A673 (cell line): ENCODE measurements at regions not wholly inside any gene's neighbourhood (a gene's known extent, or its start where the extent isn't known, plus 50 kb on each side); places are given as distances from the start of the nearest gene placed in this dataset.

ENCODE experiments used
- BruUV-seq: library from RNA; stranded (reverse); fragments of 400-500 nt; replicated peaks from 2 replicates; lab custom pipeline; 2021; lab: Mats Ljungman, UMichigan
- CTCF ChIA-PET: fragments of 300-600 bp; sonication (Branson Sonifier 250); formaldehyde crosslinking; loops from one replicate; lab custom pipeline; 2022; ENCODE audit warnings: antibody characterized with exemption; lab: Charles Lee
- POLR2A ChIA-PET: fragments of 300-600 bp; sonication (Branson Sonifier 250); formaldehyde crosslinking; loops from one replicate; lab custom pipeline; 2022; ENCODE audit warnings: antibody characterized with exemption; ENCODE audit not compliant: low non-redundant PET; lab: Charles Lee
- DNase-seq: peaks from one replicate; pipeline ENCODE4 v3.0.0-alpha.2; 2015; ENCODE audit warnings: low spot score
- H3K27ac ChIP-seq: fragments of 200-600 bp; sonication (generic); 2 replicates; pipeline ENCODE4 v1.5.1; 2016; ENCODE audit warnings: mixed run types, low read depth, mild to moderate bottlenecking, mixed read lengths, antibody characterized with exemption, low read length; ENCODE audit not compliant: poor library complexity, severe bottlenecking
- H3K27me3 ChIP-seq: fragments of 200-600 bp; sonication (generic); replicated peaks from 2 replicates; pipeline ENCODE4 v1.6.1; 2017; ENCODE audit warnings: mixed run types, low read depth, mild to moderate bottlenecking, mixed read lengths, antibody characterized with exemption, low read length; ENCODE audit not compliant: insufficient read depth, poor library complexity
- H3K36me3 ChIP-seq: fragments of 200-600 bp; sonication (generic); 2 replicates; pipeline ENCODE4 v1.6.1; 2016; ENCODE audit warnings: mixed run types, mild to moderate bottlenecking, mixed read lengths, antibody characterized with exemption, low read length; ENCODE audit not compliant: insufficient read depth, poor library complexity, severe bottlenecking
- H3K4me1 ChIP-seq: fragments of 200-600 bp; sonication (generic); 2 replicates; pipeline ENCODE4 v1.6.1; 2017; ENCODE audit warnings: mixed run types, mild to moderate bottlenecking, mixed read lengths, antibody characterized with exemption, low read length; ENCODE audit not compliant: insufficient read depth, poor library complexity, severe bottlenecking
- H3K4me3 ChIP-seq: fragments of 200-600 bp; sonication (generic); 2 replicates; pipeline ENCODE4 v1.5.1; 2016; ENCODE audit warnings: low read depth, mixed run types, mild to moderate bottlenecking, mixed read lengths, low read length; ENCODE audit not compliant: poor library complexity, severe bottlenecking
- H3K9me3 ChIP-seq: fragments of 200-600 bp; sonication (generic); 2 replicates; pipeline ENCODE4 v1.6.1; 2016; ENCODE audit warnings: mixed run types, low read depth, mild to moderate bottlenecking, mixed read lengths, antibody characterized with exemption, low read length; ENCODE audit not compliant: poor library complexity, severe bottlenecking
- EZH2 ChIP-seq: fragments of 200-600 bp; sonication (generic); IDR thresholded peaks from 2 replicates; pipeline ENCODE4 v1.6.1; 2017; ENCODE audit warnings: borderline replicate concordance, low read depth, mild to moderate bottlenecking, mixed read lengths, antibody characterized with exemption, low read length; ENCODE audit not compliant: poor library complexity, severe bottlenecking
- intact Hi-C: fragments of 100-400 bp; cut with micrococcal nuclease; formaldehyde crosslinking; loops from one replicate; pipeline ENCODE4 v1.10.0; 2022; ENCODE audit not compliant: unreplicated experiment
- TF ChIP-seq, protein P1 (sequence below): fragments of 300-800, 200-600 bp; sonication (generic); conservative IDR thresholded peaks from 2 replicates; pipeline ENCODE4 v1.5.1; 2017; ENCODE audit warnings: low read depth, mild to moderate bottlenecking, antibody characterized with exemption, low read length, moderate library complexity, mixed read lengths

DNA sequence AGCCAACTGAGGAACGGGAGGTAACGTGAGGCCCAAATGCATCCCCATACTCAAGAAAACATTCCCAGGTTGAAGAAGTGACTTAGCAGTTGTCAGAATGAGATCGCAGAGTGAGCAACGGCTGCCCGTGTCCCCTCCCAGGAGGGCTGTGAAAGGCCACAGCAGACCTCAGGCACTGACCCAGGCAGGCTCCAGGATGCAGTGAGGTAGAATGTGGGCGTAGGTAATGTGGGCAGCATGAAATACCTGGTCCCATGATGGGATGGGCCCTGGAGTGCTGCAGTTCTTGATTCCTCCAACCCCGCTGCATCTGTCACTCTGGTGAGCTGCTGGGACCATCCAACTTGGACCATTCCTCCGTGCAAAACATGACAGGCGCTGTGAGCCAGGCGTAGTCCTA, 74.8 kb downstream of the NSMCE3 start:
- H3K4me3 ChIP-seq: no peak overlapping the region
- CTCF ChIA-PET: no interaction called here
- no TSS peak for BruUV-seq
- no peaks in the 10 kb centered on the region for H3K9me3 ChIP-seq
- no peak for DNase-seq
- H3K36me3 ChIP-seq: no peaks in the 10 kb centered on the region
- no peak overlapping the region for H3K27ac ChIP-seq
- no peaks in the 10 kb centered on the region for H3K4me1 ChIP-seq
- TF ChIP-seq, protein P1, sequence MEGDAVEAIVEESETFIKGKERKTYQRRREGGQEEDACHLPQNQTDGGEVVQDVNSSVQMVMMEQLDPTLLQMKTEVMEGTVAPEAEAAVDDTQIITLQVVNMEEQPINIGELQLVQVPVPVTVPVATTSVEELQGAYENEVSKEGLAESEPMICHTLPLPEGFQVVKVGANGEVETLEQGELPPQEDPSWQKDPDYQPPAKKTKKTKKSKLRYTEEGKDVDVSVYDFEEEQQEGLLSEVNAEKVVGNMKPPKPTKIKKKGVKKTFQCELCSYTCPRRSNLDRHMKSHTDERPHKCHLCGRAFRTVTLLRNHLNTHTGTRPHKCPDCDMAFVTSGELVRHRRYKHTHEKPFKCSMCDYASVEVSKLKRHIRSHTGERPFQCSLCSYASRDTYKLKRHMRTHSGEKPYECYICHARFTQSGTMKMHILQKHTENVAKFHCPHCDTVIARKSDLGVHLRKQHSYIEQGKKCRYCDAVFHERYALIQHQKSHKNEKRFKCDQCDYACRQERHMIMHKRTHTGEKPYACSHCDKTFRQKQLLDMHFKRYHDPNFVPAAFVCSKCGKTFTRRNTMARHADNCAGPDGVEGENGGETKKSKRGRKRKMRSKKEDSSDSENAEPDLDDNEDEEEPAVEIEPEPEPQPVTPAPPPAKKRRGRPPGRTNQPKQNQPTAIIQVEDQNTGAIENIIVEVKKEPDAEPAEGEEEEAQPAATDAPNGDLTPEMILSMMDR: no peak
- no peak for TF ChIP-seq EZH2
- intact Hi-C loops: no loop called here
- H3K27me3 ChIP-seq: peaks cover 7% of the 10 kb centered on the region
- POLR2A ChIA-PET: no interaction called here

DNA sequence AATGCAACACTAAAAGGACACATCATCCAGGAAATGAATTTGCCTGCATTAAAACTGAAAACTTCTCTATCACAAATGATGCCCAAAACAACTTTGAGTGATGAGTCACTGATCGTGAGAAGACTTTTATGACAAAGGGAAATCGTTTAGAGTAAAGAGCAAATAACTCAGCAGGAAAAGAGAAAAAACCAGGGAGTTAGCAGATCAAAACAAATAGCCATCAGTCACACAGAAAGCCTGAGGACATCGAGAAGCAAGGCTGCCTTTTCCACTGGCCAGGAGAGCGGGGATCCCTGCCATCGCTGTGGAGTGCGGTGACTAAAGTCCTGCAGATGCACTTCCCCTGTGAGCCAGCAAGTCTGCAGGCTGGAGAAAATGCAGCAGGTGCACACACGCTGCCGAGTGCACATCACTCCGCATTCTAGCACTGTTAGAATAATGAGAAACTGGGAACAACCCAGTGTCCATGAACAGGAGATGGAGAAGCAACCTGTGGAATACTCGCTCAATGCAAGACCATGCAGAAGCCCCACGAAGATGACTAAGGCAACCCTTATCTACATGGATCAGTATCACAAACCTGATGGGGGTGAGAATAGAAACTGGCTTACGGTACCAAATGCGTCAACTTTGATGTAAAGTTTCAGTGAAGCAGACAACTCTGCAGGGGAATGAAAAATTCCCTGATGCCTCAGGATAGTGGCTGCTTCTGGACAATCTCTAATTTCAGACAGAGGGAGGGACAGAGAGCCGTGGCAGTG, 86.4 kb downstream of the NSMCE3 start:
- intact Hi-C loops: no loop called here
- CTCF ChIA-PET: no interaction called here

DNA sequence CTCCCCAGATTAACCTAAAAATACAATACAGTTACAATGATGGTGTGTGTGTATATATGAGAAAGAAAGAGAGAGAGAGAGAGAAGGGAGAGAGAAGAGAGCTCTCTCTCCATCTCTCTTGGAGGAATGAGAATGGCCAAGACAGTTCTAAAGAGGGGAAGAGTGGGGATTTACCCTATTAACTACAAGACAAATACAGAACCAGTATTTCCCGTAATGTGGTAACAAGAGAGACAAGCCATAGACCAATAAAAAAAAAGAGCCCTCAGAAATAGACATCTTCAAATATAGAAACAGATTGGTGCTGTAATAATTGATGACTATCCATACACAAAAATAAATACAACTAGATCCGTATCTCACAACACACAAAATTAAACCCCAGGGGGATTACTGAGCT, 87.0 kb downstream of the NSMCE3 start:
- peaks cover 9% of the 10 kb centered on the region for H3K27me3 ChIP-seq
- POLR2A ChIA-PET: no interaction called here
- no peak overlapping the region for H3K27ac ChIP-seq
- DNase-seq: no peak
- H3K4me1 ChIP-seq: no peaks in the 10 kb centered on the region
- H3K9me3 ChIP-seq: no peaks in the 10 kb centered on the region
- BruUV-seq: no TSS peak
- CTCF ChIA-PET: no interaction called here
- TF ChIP-seq EZH2: no peak
- TF ChIP-seq, protein P1: no peak
- H3K4me3 ChIP-seq: no peak overlapping the region
- no peaks in the 10 kb centered on the region for H3K36me3 ChIP-seq
- intact Hi-C loops: no loop called here

More for the DNA sequence above, 86.4 kb downstream of the NSMCE3 start:
- DNase-seq: peak; percentile 70
- no TSS peak for BruUV-seq
- Histone ChIP-seq H3K4me3 (no peak overlapping the region), H3K27ac (no peak overlapping the region), H3K4me1 (no peaks in the 10 kb centered on the region), H3K9me3 (no peaks in the 10 kb centered on the region), H3K36me3 (no peaks in the 10 kb centered on the region), H3K27me3 (peaks cover 12% of the 10 kb centered on the region)
- no peak for TF ChIP-seq EZH2
- TF ChIP-seq, protein P1: no peak
- POLR2A ChIA-PET: no interaction called here
